Hepatocyte (in vitro differentiated cells): ENCODE measurements at regions not wholly inside any gene's neighbourhood (a gene's known extent, or its start where the extent isn't known, plus 50 kb on each side); places are given as distances from the start of the nearest gene placed in this dataset.

Source experiments
- DNase-seq: peaks from one replicate; pipeline ENCODE4 v3.0.0-alpha.2; 2016; ENCODE audit warnings: low spot score
- H2AFZ ChIP-seq: fragments of 200-600 bp; sonication (generic); 2 replicates; pipeline ENCODE4 v1.6.0; 2016; ENCODE audit warnings: antibody characterized with exemption, mild to moderate bottlenecking
- H3K27ac ChIP-seq: fragments of 200-600 bp; sonication (generic); 2 replicates; pipeline ENCODE4 v1.5.1; 2016; ENCODE audit warnings: mild to moderate bottlenecking
- H3K27me3 ChIP-seq: fragments of 200-600 bp; sonication (generic); 2 replicates; pipeline ENCODE4 v1.6.1; 2016
- H3K36me3 ChIP-seq: fragments of 200-600 bp; sonication (generic); replicated peaks from 2 replicates; pipeline ENCODE4 v1.5.1; 2016; ENCODE audit warnings: low read depth; ENCODE audit not compliant: insufficient read depth
- H3K4me1 ChIP-seq: fragments of 200-600 bp; sonication (generic); 2 replicates; pipeline ENCODE4 v1.5.1; 2016; ENCODE audit warnings: mild to moderate bottlenecking, moderate library complexity; ENCODE audit not compliant: insufficient read depth
- H3K4me2 ChIP-seq: fragments of 200-600 bp; sonication (generic); 2 replicates; pipeline ENCODE4 v1.6.0; 2016
- H3K4me3 ChIP-seq: fragments of 200-600 bp; sonication (generic); 2 replicates; pipeline ENCODE4 v1.5.1; 2016; ENCODE audit warnings: mild to moderate bottlenecking
- H3K79me2 ChIP-seq: fragments of 200-600 bp; sonication (generic); 2 replicates; pipeline ENCODE4 v1.6.0; 2017; ENCODE audit warnings: mild to moderate bottlenecking
- H3K9me2 ChIP-seq: fragments of 200-600 bp; sonication (generic); replicated peaks from 2 replicates; pipeline ENCODE4 v1.6.0; 2017; ENCODE audit warnings: mild to moderate bottlenecking; ENCODE audit not compliant: insufficient read depth
- H3K9me3 ChIP-seq: fragments of 200-600 bp; sonication (generic); 2 replicates; pipeline ENCODE4 v1.5.1; 2016; ENCODE audit warnings: low read depth, mild to moderate bottlenecking
- H4K20me1 ChIP-seq: fragments of 200-600 bp; sonication (generic); 2 replicates; pipeline ENCODE4 v1.6.0; 2016; ENCODE audit warnings: mild to moderate bottlenecking; ENCODE audit not compliant: insufficient read depth, poor library complexity, severe bottlenecking
- EZH2 ChIP-seq: fragments of 200-600 bp; sonication (generic); IDR thresholded peaks from 2 replicates; pipeline ENCODE4 v1.6.1; 2016; ENCODE audit warnings: antibody characterized with exemption, mild to moderate bottlenecking, borderline replicate concordance
- EZH2phosphoT487 ChIP-seq: fragments of 200-600 bp; sonication (generic); IDR thresholded peaks from one replicate; pipeline ENCODE4 v1.6.1; 2018; ENCODE audit warnings: antibody characterized with exemption, mild to moderate bottlenecking, low read depth, moderate library complexity; ENCODE audit not compliant: unreplicated experiment, severe bottlenecking
- WGBS: methylation state at CpG from one replicate; pipeline ENCODE4 v1.1.6; 2016; ENCODE audit warnings: low lambda C conversion rate; ENCODE audit errors: missing lambda C conversion rate; 5-methylcytosine and 5-hydroxymethylcytosine counted together
- TF ChIP-seq, protein P1 (sequence below): fragments of 200-600 bp; sonication (generic); IDR thresholded peaks from 2 replicates; pipeline ENCODE4 v1.5.1; 2016; ENCODE audit warnings: antibody characterized with exemption, mild to moderate bottlenecking; ENCODE audit not compliant: poor library complexity

DNA sequence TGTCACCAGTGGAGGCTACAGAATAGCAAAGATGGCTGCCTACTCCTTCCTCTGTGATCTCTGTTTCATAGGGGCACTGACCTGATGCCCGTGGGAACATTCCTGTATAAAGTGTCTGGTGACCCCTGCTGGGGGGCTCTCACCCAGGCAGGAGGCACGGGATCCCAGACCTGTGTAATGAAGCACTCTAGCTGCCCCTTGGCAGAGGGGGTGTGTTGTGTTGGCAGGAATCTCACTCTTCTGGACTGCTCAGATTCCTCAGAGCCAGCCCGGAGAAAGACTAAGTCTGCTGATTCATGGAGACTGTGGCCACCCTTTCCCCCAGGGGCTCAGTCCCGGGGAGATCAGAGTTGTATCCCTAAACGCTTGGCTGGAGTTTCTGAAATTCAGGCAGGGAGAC, 648.3 kb downstream of the SPRY1 start:
- Histone ChIP-seq H3K9me2 (no peaks in the 10 kb centered on the region), H3K9me3 (no peaks in the 10 kb centered on the region)
- no peak for TF ChIP-seq EZH2
- no peak for TF ChIP-seq EZH2phosphoT487
- TF ChIP-seq, protein P1, sequence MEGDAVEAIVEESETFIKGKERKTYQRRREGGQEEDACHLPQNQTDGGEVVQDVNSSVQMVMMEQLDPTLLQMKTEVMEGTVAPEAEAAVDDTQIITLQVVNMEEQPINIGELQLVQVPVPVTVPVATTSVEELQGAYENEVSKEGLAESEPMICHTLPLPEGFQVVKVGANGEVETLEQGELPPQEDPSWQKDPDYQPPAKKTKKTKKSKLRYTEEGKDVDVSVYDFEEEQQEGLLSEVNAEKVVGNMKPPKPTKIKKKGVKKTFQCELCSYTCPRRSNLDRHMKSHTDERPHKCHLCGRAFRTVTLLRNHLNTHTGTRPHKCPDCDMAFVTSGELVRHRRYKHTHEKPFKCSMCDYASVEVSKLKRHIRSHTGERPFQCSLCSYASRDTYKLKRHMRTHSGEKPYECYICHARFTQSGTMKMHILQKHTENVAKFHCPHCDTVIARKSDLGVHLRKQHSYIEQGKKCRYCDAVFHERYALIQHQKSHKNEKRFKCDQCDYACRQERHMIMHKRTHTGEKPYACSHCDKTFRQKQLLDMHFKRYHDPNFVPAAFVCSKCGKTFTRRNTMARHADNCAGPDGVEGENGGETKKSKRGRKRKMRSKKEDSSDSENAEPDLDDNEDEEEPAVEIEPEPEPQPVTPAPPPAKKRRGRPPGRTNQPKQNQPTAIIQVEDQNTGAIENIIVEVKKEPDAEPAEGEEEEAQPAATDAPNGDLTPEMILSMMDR: no peak

DNA sequence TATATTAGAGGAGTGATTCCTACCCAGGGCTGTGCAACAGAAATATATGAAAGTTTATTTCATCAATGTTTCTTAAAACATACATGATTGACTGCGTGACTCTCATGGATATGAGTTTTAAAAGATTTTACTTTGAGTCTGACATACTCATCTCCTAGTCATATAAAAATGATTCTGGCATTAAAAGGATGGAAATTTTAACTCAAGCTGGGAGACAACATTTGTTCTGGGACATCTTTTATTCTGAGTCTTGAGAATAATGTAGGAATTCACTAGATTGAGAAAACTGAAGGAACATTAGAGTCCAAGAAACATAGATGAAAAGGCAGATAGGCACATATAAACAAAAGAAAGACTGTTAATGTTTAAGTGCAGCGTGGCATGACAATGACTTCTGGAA, 649.6 kb downstream of the SPRY1 start:
- no peak overlapping the region for H3K27ac ChIP-seq
- no peaks in the 10 kb centered on the region for H3K36me3 ChIP-seq
- no peaks in the 10 kb centered on the region for H3K79me2 ChIP-seq
- TF ChIP-seq, protein P1: no peak
- TF ChIP-seq EZH2phosphoT487 (no peak), EZH2 (no peak)
- 86% methylated on average over 2 of the region's 2 CpGs for WGBS
- H2AFZ ChIP-seq: no peak overlapping the region
- H3K4me2 ChIP-seq: no peak overlapping the region
- H3K4me3 ChIP-seq: no peak overlapping the region
- no peaks in the 10 kb centered on the region for H3K4me1 ChIP-seq
- no peaks in the 10 kb centered on the region for H3K27me3 ChIP-seq
- H3K9me2 ChIP-seq: no peaks in the 10 kb centered on the region
- no peak for DNase-seq
- no peaks in the 10 kb centered on the region for H3K9me3 ChIP-seq
- H4K20me1 ChIP-seq: no peaks in the 10 kb centered on the region

More for the DNA sequence above, 648.3 kb downstream of the SPRY1 start:
- no peaks in the 10 kb centered on the region for H3K4me1 ChIP-seq
- no peaks in the 10 kb centered on the region for H3K36me3 ChIP-seq
- H3K79me2 ChIP-seq: no peaks in the 10 kb centered on the region
- no peak overlapping the region for H2AFZ ChIP-seq
- H3K27me3 ChIP-seq: no peaks in the 10 kb centered on the region
- DNase-seq: no peak
- no peak overlapping the region for H3K4me2 ChIP-seq
- no peak overlapping the region for H3K4me3 ChIP-seq
- no peaks in the 10 kb centered on the region for H4K20me1 ChIP-seq
- H3K27ac ChIP-seq: no peak overlapping the region
- 87% methylated on average over 5 of the region's 5 CpGs for WGBS

DNA sequence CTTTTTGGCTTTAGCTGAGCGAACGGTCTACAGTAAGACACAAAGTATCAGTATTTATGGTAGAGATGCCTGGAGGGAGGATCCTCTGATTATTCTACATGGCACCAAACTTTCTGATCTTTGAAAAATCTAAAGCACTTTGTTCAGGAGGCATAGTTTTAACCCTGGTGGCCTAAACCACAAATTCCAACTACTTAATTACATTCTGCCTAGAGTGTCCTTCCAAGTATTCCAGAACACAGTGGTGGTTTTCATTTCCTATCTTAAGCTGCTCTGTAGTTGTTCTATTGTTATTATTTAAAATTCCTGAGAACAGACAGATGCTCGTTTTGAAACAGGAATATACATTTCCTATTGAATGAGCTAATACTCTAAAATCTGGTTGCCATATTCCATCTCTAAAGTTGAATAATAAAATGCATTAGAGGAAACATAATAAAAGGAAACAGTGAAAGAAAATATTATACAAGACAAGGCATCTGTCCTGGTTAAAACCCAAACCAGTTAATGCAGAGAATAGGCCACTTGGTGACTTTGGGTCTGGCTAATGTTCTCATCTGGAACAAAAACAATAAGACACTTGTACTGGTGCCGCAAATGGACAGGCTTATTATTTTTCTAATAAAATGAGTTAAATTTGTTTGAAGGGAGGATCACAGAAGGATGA, 657.4 kb downstream of the SPRY1 start:
- TF ChIP-seq EZH2: no peak
- TF ChIP-seq, protein P1: no peak
- no peak for TF ChIP-seq EZH2phosphoT487
- Histone ChIP-seq H3K36me3 (no peaks in the 10 kb centered on the region), H3K4me2 (no peak overlapping the region), H3K4me1 (no peaks in the 10 kb centered on the region), H3K79me2 (no peaks in the 10 kb centered on the region), H3K27ac (no peak overlapping the region), H3K27me3 (no peaks in the 10 kb centered on the region), H4K20me1 (no peaks in the 10 kb centered on the region), H3K9me2 (no peaks in the 10 kb centered on the region), H3K9me3 (no peaks in the 10 kb centered on the region), H3K4me3 (no peak overlapping the region), H2AFZ (no peak overlapping the region)
- DNase-seq: no peak
- 84% methylated on average over 4 of the region's 4 CpGs for WGBS
